GM04503 (cell line): ENCODE measurements at regions not wholly inside any gene's neighbourhood (a gene's known extent, or its start where the extent isn't known, plus 50 kb on each side); places are given as distances from the start of the nearest gene placed in this dataset.

Source experiments
- DNase-seq: peaks from one replicate; pipeline ENCODE4 v3.0.0-alpha.2; 2012; ENCODE audit warnings: low read depth

DNA sequence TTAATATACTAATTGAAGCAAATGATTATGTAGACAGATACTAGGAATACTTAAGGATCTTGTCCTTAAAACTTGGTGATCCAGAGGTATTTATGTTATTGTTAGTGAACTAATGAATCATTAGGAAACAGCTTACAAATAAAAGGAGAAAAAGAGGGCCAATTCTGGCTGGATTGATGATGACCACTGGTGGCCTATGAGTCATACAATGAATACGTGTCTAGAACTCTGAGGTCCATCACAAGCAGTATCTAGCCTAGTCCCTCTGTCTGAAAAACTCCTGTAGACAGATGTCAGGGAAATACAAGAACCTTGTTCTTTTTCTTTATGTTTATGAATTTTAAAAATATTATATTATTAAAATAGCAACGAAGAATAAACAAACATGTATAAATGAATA lies 51.7 kb upstream of the RTL1 start:
- peak; percentile 14 for DNase-seq

DNA sequence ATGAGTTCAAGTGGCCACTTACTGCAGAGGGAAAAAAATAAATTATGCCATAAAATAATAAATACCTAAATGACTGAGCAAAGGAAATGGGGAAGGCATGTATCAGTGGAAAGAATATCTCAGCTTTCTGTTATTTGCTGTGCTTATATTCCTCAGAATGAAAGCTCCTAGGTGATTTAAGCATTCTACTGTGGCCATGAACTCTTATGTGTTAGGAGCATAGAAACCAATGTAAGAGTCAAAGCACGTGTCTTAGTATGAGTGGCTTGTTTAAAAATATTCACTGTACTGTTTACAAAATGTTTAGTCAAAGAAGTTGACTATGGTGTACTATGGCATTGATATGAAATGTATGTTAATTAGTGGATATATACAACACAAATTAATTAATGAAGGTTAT lies 59.0 kb upstream of the RTL1 start:
- no peak for DNase-seq

DNA sequence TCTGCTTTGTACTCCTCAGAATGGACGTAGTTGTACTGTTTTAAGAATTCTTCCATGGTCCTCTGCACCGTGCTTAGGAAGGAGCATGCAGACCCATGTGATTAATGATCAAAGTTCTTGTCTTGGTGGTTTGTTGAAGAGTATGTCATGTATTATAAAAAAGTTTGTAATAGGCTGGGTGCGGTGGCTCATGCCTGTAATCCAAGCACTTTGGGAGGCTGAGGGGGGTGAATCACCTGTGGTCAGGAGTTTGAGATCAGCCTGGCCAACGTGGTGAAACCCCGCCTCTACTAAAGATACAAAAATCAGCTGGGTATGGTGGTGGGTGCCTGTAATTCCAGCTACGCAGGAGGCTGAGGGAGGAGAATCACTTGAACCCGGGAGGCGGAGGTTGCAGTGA lies 61.8 kb upstream of the RTL1 start:
- DNase-seq: no peak

GRCh38 chr14:100967178-100967577 lies 63.7 kb upstream of the RTL1 start:
- no peak for DNase-seq

- no peak for DNase-seq
These were observed 64.4 kb upstream of the RTL1 start for GRCh38 chr14:100967930-100968329.

- no peak for DNase-seq
These were observed 68.8 kb upstream of the RTL1 start for GRCh38 chr14:100972118-100972897.

DNA sequence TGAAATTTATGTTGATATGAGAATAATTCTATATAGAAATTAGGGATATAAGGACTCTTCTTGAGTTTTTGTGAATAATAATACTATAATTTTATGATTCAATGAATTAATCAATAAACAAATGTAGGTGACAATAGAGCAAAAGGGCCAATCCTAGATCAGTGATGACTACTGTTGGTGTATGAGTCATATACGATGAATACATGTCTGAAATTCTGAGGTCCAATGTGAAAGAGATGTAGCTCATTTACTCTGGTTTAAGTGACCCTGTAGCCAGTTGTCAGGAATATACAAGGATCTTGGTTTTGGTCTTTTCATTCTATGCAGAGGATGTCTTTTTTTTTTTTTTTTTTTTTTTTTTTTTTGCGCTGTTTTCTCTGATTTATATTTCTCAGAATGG lies 72.1 kb upstream of the RTL1 start:
- DNase-seq: no peak

- DNase-seq: no peak
These were observed 75.6 kb upstream of the RTL1 start for GRCh38 chr14:100979079-100979478.

DNA sequence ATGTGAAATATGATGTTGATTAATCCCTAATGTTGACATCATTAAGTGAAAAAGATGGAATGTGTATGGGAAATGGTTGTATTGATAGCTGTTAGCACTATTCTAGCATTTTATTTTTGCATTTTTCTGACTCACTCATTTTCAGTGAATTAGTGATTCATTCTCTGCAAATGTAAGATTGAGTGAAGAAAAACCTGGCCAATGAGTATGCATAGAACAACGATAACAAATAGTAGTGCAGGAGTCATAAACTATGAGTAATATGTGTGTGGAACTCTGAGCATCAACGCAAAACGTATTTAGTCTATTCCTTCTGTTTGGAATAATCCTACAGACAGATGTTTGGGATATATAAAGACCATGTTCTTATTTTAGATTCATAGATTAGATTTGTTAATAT lies 76.3 kb upstream of the RTL1 start:
- peak; percentile 23 for DNase-seq

DNA sequence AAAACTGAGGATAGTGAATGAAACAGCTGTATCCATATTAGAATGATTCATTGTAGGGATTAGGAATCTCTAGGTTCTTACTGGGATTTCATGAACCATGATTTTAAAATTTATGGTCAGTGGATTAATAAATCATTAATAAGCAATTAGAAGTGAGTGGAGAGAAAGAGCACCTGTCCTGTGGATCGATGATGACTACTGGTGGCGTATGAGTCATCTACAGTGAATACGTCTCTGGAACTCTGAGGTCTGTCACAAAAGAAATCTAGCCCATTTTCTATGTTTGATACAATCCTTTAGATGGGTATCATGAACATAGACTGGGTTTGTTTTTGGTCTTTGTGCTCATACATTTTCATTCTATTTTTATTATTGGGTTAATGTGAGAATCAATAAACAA lies 77.3 kb upstream of the RTL1 start:
- no peak for DNase-seq

- DNase-seq: no peak
These were observed 78.3 kb upstream of the RTL1 start for GRCh38 chr14:100981809-100982208.

DNA sequence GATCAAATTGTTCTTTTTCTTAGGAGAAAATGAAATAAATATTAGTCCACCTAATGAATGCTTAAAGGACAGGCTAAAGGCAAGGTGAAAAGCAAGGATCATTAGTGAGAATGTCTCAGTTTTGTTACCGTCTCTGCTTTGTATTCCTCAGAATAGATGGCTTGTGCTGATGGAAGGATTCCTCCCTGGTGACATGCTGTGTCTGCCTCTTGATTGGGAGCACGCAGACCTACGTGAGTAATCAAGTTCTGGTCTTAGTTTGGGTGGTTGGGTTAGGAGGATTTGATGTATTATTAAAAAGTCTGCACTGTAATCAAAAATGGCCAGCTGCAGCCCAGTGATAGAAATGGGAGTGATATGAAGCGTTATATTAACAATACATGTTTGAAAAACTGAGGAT lies 78.8 kb upstream of the RTL1 start:
- no peak for DNase-seq

DNA sequence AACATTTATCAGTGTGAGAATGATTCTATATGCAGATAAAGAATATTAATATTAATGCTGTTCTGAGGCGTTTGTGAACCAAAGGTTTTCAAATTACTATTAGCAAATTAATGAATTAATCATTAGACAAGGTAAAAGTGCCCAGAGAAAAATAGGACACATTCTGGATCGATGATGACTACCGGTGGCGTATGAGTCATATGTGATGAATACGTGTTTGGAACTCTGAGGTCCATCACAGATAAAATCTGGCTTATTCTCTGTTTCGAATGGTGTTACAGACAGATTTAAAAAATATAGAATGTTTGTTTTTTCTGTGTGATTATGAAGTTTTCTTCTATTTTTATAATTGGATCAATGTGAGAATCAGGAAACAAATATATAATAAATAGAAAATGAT lies 79.2 kb upstream of the RTL1 start:
- no peak for DNase-seq

DNA sequence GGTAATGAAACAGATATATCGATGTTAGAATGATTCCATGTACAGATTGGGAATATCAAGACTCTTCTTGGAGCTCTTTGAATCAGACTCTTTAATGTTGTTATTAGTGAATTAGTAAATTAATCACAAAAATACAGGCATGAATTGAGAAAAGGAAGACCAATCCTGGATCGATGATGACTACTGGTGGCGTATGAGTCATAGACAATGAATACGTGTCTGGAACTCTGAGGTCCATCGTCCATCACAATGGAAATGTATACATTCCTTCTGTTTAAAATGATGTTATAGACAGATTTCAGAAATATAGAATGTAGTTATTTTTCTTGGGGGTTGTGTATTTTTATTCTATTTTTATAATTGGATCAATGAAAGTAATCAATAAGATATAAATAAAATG lies 80.2 kb upstream of the RTL1 start:
- no peak for DNase-seq

- DNase-seq: no peak
These were observed 84.5 kb upstream of the RTL1 start for GRCh38 chr14:100988011-100988410.

GRCh38 chr14:100988411-100988900 lies 84.9 kb upstream of the RTL1 start:
- DNase-seq: no peak

GRCh38 chr14:100988956-100989355 lies 85.4 kb upstream of the RTL1 start:
- no peak for DNase-seq

DNA sequence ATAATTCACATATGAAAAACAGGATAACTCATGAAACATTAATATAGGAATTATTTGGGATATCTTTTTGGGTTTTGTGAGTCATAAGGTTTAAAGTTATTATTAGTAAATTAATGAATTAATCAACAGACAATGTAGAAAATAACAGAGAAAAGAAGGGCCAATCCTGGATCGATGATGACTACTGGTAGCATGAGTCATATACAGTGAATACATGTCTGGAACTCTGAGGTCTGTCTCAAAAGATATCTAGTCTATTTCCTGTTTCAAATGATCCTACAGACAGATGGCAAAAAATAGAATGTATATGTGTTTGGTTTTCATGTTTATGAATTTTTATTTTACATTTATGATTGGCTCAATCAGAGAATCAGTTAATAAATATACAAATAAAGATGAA lies 86.4 kb upstream of the RTL1 start:
- no peak for DNase-seq

- no peak for DNase-seq
These were observed 90.6 kb upstream of the RTL1 start for GRCh38 chr14:100994082-100994481.

GRCh38 chr14:100994756-100995330 lies 91.3 kb upstream of the RTL1 start:
- DNase-seq: no peak

GRCh38 chr14:101000711-101001250 lies 97.3 kb upstream of the RTL1 start:
- DNase-seq: no peak

DNA sequence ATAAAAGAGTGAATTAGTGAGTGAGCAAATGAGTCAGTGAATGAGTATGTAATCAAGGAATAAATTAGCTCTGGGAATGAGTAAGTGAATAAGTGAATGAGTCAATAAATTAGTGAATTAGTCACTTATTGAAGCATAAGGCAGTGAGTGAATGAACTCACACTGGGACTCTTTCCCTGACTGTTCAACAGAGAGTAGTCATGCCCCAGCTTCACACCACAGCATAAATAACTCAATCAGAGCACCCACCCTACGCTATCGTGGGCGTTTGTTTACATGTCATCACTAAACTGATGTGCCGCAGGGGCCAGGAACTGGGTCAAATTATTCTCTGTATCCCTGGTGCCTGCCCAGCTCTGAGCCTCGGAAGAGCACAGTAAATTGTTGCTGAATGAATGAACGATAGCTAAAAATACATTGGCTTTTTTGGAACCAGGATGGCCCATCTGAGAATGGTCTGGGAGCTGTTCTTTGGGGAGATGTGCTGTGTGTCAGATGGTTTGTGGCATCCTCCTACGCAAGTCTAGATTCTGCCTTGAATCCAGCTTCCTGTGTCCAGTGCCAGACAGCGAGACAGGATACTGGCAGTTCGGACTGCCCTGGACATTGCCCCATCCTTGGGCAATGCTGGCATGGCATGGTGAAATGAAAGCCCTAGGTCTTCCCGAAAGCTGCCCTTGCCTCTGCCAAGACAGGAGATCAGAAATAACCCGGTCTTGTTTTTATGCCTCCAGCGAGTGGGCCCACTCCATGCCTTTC lies 98.0 kb upstream of the RTL1 start:
- peak; percentile 51 for DNase-seq

- DNase-seq: no peak
These were observed 99.2 kb upstream of the RTL1 start for GRCh38 chr14:101002738-101003137.
